ENCODE measurements at regions not wholly inside any gene's neighbourhood (a gene's known extent, or its start where the extent isn't known, plus 50 kb on each side); places are given as distances from the start of the nearest gene placed in this dataset.

- TF ChIP-seq POLR2AphosphoS5 (IDR thresholded peaks at IDR 0.05; ENCODE audit: insufficient read depth, low read depth, low read length) (no peak), MAX (IDR thresholded peaks at IDR 0.05; ENCODE audit: insufficient read depth, insufficient read length) (no peak), CTCF (IDR thresholded peaks at IDR 0.05; ENCODE audit: extremely low read depth in 1 of 2, insufficient read depth in 1 of 2, low read depth in 1 of 2, low read length in 2 of 2) (no peak), EZH2 (IDR thresholded peaks at IDR 0.05; ENCODE audit: borderline replicate concordance, low read depth, low read length, severe bottlenecking) (no peak), MYC (IDR thresholded peaks at IDR 0.05; ENCODE audit: low read depth, low read length) (no peak), POLR2A (IDR thresholded peaks at IDR 0.05; ENCODE audit: low read depth, low read length) (no peak), FOS (IDR thresholded peaks at IDR 0.05; ENCODE audit: borderline replicate concordance, insufficient read depth, low read length) (no peak), GATA2 (IDR thresholded peaks at IDR 0.05; ENCODE audit: insufficient read depth, insufficient read length, low read depth, low read length) (no peak), JUN (IDR thresholded peaks at IDR 0.05; ENCODE audit: borderline replicate concordance, insufficient read depth, insufficient read length, low read depth) (no peak)
Measured at GRCh38 chr1:232192781-232193450, 437.0 kb downstream of the SIPA1L2 start.

All from endothelial cell of umbilical vein (primary cell).